ENCODE measurements at regions not wholly inside any gene's neighbourhood (a gene's known extent, or its start where the extent isn't known, plus 50 kb on each side); places are given as distances from the start of the nearest gene placed in this dataset.

DNA sequence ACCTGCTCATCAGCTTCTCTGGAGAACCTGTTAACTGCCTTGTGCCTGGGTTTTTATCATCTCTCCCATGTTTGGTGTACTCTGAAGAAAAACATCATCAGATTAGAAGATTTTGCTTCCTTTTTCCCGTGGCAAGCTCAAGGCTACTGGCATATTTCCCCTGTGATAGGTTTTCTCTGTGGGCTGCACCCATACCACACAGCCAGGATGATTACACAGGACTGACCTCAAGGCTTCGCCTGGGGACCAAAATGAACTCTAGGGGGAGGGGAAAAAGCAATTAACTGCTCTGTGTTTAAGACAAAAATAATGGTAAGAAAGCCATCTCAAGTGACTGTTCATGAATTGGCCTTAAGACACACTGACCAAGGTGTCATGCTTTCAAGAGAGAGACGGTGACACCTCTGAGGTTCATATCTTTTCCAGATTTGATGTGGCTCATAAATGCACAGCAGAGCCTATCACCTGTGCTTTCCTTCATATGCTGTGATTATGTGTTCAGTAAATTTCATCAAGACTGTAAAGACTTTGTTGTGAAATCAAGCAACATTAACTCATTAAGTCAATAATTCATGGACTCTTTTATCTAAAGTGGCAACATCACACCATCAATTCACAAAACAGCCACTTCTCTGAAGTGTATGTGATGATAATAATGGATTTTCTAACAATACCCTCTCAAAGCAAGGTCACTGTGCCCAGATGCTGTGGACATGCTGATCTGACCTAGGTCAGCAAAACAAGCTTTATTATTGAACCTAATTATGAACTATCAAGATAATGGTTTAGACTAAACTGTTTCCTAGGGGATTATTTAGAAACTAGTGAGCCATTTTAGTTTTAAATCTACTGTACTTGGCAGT lies 427.9 kb downstream of the WDR72 start:
- Histone ChIP-seq H3K9ac (ENCODE audit: low read length) (no peak overlapping the region), H3K4me3 (replicated peaks in 1 of 2; ENCODE audit: low read depth in 1 of 2, low read length in 2 of 2) (no peak overlapping the region), H3K4me2 (ENCODE audit: low read length) (no peak overlapping the region), H3K4me1 (ENCODE audit: control insufficient read depth in 1 of 2, insufficient read depth in 2 of 2, low read length in 2 of 2) (no peaks in the 10 kb centered on the region), H3K9me3 (ENCODE audit: control insufficient read depth in 1 of 2, insufficient read depth in 1 of 2, low read depth in 1 of 2, low read length in 2 of 2) (no peaks in the 10 kb centered on the region), H2AFZ (ENCODE audit: low read depth, low read length, poor library complexity, severe bottlenecking) (no peak overlapping the region), H3K79me2 (ENCODE audit: insufficient read depth, low read length) (no peaks in the 10 kb centered on the region), H3K27ac (ENCODE audit: low read depth, low read length) (no peak overlapping the region), H3K9me2 (ENCODE audit: insufficient read depth) (no peaks in the 10 kb centered on the region), H3K27me3 (ENCODE audit: insufficient read depth, low read length) (no peaks in the 10 kb centered on the region), H4K20me1 (ENCODE audit: insufficient read depth) (no peaks in the 10 kb centered on the region), H3K36me3 (ENCODE audit: control insufficient read depth in 1 of 2, insufficient read depth in 2 of 2, low read length in 2 of 2) (no peaks in the 10 kb centered on the region)
- RAD21 ChIA-PET (ENCODE audit: low non-redundant PET in 1 of 2, low total read pairs in 2 of 2, uncharacterized antibody in 2 of 2, unreplicated experiment in 2 of 2): no interaction called here
- ATAC-seq (no peak), DNase-seq (ENCODE audit: low read depth, low spot score) (no peak)
- BruUV-seq (replicated peaks): no TSS peak
- CTCF ChIA-PET: no interaction called here
- intact Hi-C loops (cut with micrococcal nuclease): no loop called here
- POLR2A ChIA-PET: no interaction called here
- TF ChIP-seq SP1 (IDR thresholded peaks at IDR 0.05; ENCODE audit: low read depth): no peak
- TF ChIP-seq EZH2phosphoT487 (IDR thresholded peaks at IDR 0.05; ENCODE audit: borderline replicate concordance): no peak

DNA sequence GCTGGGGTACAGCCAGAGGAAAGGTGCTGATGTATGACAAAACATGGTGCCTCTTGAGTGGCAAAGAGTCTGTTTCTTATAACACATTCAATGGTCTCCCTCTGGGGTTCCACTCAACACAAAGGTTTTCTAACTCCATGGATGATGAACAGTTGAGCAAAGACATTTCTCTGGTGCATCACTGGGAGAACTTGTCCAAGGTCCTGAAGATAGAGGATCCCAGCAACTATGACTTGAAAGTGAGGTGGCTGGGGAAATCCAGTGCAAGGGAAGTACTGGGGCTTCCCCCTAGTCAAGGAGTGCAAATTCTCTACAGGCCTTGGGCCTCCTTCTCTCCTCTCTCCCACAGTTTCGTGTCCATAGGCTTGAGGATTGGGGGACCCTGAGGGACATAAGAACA lies 431.1 kb downstream of the WDR72 start:
- TF ChIP-seq SRF (IDR thresholded peaks at IDR 0.05; ENCODE audit: low read depth): no peak
- TF ChIP-seq, protein P1, sequence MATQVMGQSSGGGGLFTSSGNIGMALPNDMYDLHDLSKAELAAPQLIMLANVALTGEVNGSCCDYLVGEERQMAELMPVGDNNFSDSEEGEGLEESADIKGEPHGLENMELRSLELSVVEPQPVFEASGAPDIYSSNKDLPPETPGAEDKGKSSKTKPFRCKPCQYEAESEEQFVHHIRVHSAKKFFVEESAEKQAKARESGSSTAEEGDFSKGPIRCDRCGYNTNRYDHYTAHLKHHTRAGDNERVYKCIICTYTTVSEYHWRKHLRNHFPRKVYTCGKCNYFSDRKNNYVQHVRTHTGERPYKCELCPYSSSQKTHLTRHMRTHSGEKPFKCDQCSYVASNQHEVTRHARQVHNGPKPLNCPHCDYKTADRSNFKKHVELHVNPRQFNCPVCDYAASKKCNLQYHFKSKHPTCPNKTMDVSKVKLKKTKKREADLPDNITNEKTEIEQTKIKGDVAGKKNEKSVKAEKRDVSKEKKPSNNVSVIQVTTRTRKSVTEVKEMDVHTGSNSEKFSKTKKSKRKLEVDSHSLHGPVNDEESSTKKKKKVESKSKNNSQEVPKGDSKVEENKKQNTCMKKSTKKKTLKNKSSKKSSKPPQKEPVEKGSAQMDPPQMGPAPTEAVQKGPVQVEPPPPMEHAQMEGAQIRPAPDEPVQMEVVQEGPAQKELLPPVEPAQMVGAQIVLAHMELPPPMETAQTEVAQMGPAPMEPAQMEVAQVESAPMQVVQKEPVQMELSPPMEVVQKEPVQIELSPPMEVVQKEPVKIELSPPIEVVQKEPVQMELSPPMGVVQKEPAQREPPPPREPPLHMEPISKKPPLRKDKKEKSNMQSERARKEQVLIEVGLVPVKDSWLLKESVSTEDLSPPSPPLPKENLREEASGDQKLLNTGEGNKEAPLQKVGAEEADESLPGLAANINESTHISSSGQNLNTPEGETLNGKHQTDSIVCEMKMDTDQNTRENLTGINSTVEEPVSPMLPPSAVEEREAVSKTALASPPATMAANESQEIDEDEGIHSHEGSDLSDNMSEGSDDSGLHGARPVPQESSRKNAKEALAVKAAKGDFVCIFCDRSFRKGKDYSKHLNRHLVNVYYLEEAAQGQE (IDR thresholded peaks at IDR 0.05; ENCODE audit: low read depth): peak; percentile 25
- H3K9me3 ChIP-seq (ENCODE audit: control insufficient read depth in 1 of 2, insufficient read depth in 1 of 2, low read depth in 1 of 2, low read length in 2 of 2): no peaks in the 10 kb centered on the region
- no peaks in the 10 kb centered on the region for H3K27me3 ChIP-seq (ENCODE audit: insufficient read depth, low read length)
- H3K79me2 ChIP-seq (ENCODE audit: insufficient read depth, low read length): no peaks in the 10 kb centered on the region
- ATAC-seq (no peak), DNase-seq (ENCODE audit: low read depth, low spot score) (no peak)
- intact Hi-C loops (cut with micrococcal nuclease): no loop called here
- no TSS peak for BruUV-seq (replicated peaks)
- H3K4me3 ChIP-seq (replicated peaks in 1 of 2; ENCODE audit: low read depth in 1 of 2, low read length in 2 of 2): no peak overlapping the region
- H3K4me2 ChIP-seq (ENCODE audit: low read length): no peak overlapping the region
- POLR2A ChIA-PET: no interaction called here
- H3K9ac ChIP-seq (ENCODE audit: low read length): no peak overlapping the region
- H4K20me1 ChIP-seq (ENCODE audit: insufficient read depth): no peaks in the 10 kb centered on the region
- H3K9me2 ChIP-seq (ENCODE audit: insufficient read depth): no peaks in the 10 kb centered on the region
- H3K27ac ChIP-seq (ENCODE audit: low read depth, low read length): no peak overlapping the region
- CTCF ChIA-PET: no interaction called here
- H3K4me1 ChIP-seq (ENCODE audit: control insufficient read depth in 1 of 2, insufficient read depth in 2 of 2, low read length in 2 of 2): no peaks in the 10 kb centered on the region
- RAD21 ChIA-PET (ENCODE audit: low non-redundant PET in 1 of 2, low total read pairs in 2 of 2, uncharacterized antibody in 2 of 2, unreplicated experiment in 2 of 2): no interaction called here
- H3K36me3 ChIP-seq (ENCODE audit: control insufficient read depth in 1 of 2, insufficient read depth in 2 of 2, low read length in 2 of 2): no peaks in the 10 kb centered on the region
- H2AFZ ChIP-seq (ENCODE audit: low read depth, low read length, poor library complexity, severe bottlenecking): no peak overlapping the region
